Kidney (tissue), 13 donors: ENCODE measurements at regions not wholly inside any gene's neighbourhood (a gene's known extent, or its start where the extent isn't known, plus 50 kb on each side); places are given as distances from the start of the nearest gene placed in this dataset.

Experiments used
- DNase-seq, 5 donors: peaks; one replicate each; pipeline ENCODE4 v3.0.0-alpha.2; 2013 to 2020
- FAIRE-seq: peaks from 2 replicates; lab custom pipeline; 2012; peaks lifted over from hg19 to GRCh38; lab: Jason Lieb, UNC
- H3K27ac ChIP-seq, 2 donors: one replicate each; pipeline ENCODE4 v1.7.0; 2013; ENCODE audit warnings: low read depth in 2 of 2, low read length in 2 of 2, inconsistent platforms in 1 of 2
- H3K27me3 ChIP-seq: one replicate; pipeline ENCODE4 v1.7.1; 2013; ENCODE audit warnings: low read length, inconsistent platforms; ENCODE audit not compliant: control insufficient read depth, insufficient read depth
- H3K36me3 ChIP-seq, 3 donors: one replicate each; pipeline versions ENCODE4 v1.7.0 to v1.7.1; 2013; ENCODE audit warnings: low read length in 3 of 3, control low read depth in 1 of 3, inconsistent platforms in 1 of 3; ENCODE audit not compliant: insufficient read depth in 3 of 3, control insufficient read depth in 2 of 3
- H3K4me1 ChIP-seq, 3 donors: one replicate each; pipeline versions ENCODE4 v1.7.0 to v1.7.1; 2013; ENCODE audit warnings: low read length in 3 of 3, inconsistent platforms in 1 of 3, low read depth in 1 of 3; ENCODE audit not compliant: control insufficient read depth in 2 of 3, insufficient read depth in 2 of 3
- H3K4me3 ChIP-seq, 3 donors: one replicate each; pipeline versions ENCODE4 v1.7.0 to v1.8.1; 2013; ENCODE audit warnings: low read length in 3 of 3, control low read depth in 1 of 3, inconsistent platforms in 1 of 3
- H3K9ac ChIP-seq, 3 donors: one replicate each; pipeline versions ENCODE4 v1.7.0 to v1.7.1; 2013; ENCODE audit warnings: low read length in 3 of 3, control low read depth in 1 of 3, inconsistent platforms in 1 of 3
- H3K9me3 ChIP-seq, 3 donors: one replicate each; pipeline versions ENCODE4 v1.7.0 to v1.7.1; 2013; ENCODE audit warnings: low read length in 3 of 3, control low read depth in 1 of 3, inconsistent platforms in 1 of 3; ENCODE audit not compliant: control insufficient read depth in 2 of 3, insufficient read depth in 1 of 3
- intact Hi-C: fragments of 100-400 bp; cut with DNase I; formaldehyde crosslinking; loops from one replicate; pipeline ENCODE4 v1.11.1; 2022
- TF ChIP-seq, protein P1 (sequence below): IDR thresholded peaks from 3 replicates; pipeline ENCODE4 v1.5.1; 2012; ENCODE audit warnings: mild to moderate bottlenecking, moderate library complexity, borderline replicate concordance; ENCODE audit not compliant: insufficient read depth; ENCODE audit errors: extremely low read depth
- donor health status: control.
- donor health status: control.
- donor health status: control.
- donor health status: control.
- donor health status: control.
- donor health status: DM: yes; HTN: yes; CAD: no.
- donor health status: Normal renal cell carcinoma (clear cell type).

GRCh38 chr2:104140361-104140760 lies 713.6 kb upstream of the POU3F3 start:
- DNase-seq: no peak
- Histone ChIP-seq H3K27me3 (no peaks in the 10 kb centered on the region), H3K36me3 (no peaks in the 10 kb centered on the region), H3K4me3 (no peak overlapping the region), H3K9ac (no peak overlapping the region), H3K4me1 (no peaks in the 10 kb centered on the region), H3K27ac (no peak overlapping the region), H3K9me3 (no peaks in the 10 kb centered on the region)
- no peak for FAIRE-seq
- intact Hi-C loops: no loop called here
- TF ChIP-seq, protein P1, sequence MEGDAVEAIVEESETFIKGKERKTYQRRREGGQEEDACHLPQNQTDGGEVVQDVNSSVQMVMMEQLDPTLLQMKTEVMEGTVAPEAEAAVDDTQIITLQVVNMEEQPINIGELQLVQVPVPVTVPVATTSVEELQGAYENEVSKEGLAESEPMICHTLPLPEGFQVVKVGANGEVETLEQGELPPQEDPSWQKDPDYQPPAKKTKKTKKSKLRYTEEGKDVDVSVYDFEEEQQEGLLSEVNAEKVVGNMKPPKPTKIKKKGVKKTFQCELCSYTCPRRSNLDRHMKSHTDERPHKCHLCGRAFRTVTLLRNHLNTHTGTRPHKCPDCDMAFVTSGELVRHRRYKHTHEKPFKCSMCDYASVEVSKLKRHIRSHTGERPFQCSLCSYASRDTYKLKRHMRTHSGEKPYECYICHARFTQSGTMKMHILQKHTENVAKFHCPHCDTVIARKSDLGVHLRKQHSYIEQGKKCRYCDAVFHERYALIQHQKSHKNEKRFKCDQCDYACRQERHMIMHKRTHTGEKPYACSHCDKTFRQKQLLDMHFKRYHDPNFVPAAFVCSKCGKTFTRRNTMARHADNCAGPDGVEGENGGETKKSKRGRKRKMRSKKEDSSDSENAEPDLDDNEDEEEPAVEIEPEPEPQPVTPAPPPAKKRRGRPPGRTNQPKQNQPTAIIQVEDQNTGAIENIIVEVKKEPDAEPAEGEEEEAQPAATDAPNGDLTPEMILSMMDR: no peak

- Histone ChIP-seq H3K4me3 (no peak overlapping the region), H3K36me3 (no peaks in the 10 kb centered on the region), H3K27ac (no peak overlapping the region), H3K9me3 (no peaks in the 10 kb centered on the region), H3K27me3 (no peaks in the 10 kb centered on the region), H3K4me1 (no peaks in the 10 kb centered on the region), H3K9ac (no peak overlapping the region)
- no peak for DNase-seq
- FAIRE-seq: no peak
- TF ChIP-seq, protein P1: no peak
- intact Hi-C loops: no loop called here
Measured at GRCh38 chr2:104158191-104158590, 695.7 kb upstream of the POU3F3 start.

DNA sequence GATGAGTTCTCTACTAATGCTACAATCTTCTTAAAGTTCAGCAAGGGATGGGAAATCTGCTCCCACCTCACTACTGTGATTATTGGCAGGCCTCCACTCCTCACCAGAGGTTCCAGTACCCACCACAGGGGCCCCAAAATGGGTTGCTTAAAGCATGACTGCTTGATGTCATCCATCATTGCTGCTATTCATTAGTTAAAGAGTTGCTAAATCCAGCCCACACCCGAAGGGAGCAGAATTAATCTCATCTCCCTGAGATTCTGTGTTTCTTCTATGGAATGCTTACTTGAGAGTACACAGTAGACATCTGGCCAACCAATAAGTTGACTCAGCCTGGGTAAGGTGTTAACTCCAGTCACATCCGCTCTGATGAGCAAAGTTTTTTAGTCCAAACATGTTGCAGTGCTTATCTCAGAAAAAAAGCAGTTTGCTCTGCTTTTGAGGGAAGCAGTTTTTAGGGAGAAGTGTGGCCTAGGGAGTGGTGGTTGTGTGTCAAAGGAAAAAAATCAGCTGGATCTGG lies 690.2 kb upstream of the POU3F3 start:
- Histone ChIP-seq H3K9ac (no peak overlapping the region), H3K9me3 (no peaks in the 10 kb centered on the region), H3K4me3 (no peak overlapping the region), H3K4me1 (no peaks in the 10 kb centered on the region), H3K27me3 (no peaks in the 10 kb centered on the region), H3K36me3 (no peaks in the 10 kb centered on the region), H3K27ac (no peak overlapping the region)
- FAIRE-seq (no peak), DNase-seq (no peak)
- intact Hi-C loops: no loop called here
- TF ChIP-seq, protein P1: no peak

DNA sequence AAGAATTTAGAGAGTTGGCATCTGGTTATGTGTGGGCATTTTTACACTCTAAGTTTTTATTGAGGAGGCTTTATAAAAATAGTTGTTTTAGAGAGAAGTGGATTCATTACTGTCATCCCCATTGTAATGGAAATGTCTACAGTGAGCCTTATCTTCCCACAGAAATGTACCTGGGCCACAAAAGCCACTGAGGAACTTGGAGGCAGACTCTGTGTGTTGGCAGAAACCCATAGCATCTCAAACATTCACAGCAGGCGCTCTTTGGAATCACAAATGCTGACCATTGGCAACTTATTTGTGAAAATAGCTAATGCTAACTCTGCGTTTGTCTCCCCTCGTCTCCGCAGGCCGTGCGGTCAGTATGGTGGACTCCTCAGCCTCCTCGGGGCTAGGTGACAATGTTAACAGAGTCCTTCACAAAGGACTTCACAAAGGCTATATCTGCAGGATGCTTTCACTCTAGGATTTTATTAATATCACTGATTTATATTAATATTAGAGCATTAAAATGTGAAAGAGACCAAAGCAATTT lies 689.1 kb upstream of the POU3F3 start:
- no peak for DNase-seq
- no peaks in the 10 kb centered on the region for H3K9me3 ChIP-seq
- H3K4me3 ChIP-seq: no peak overlapping the region
- TF ChIP-seq, protein P1: no peak
- H3K27me3 ChIP-seq: no peaks in the 10 kb centered on the region
- no peaks in the 10 kb centered on the region for H3K36me3 ChIP-seq
- intact Hi-C loops: no loop called here
- no peak for FAIRE-seq
- H3K4me1 ChIP-seq: no peaks in the 10 kb centered on the region
- H3K27ac ChIP-seq: no peak overlapping the region
- H3K9ac ChIP-seq: no peak overlapping the region
